ENCODE measurements at regions not wholly inside any gene's neighbourhood (a gene's known extent, or its start where the extent isn't known, plus 50 kb on each side); places are given as distances from the start of the nearest gene placed in this dataset.

GRCh38 chr17:13106171-13106570, 88.3 kb upstream of the ELAC2 start:
- TF ChIP-seq CTCF (IDR thresholded peaks at IDR 0.05) (no peak), POLR2A (IDR thresholded peaks at IDR 0.05) (no peak)

All from prostate gland (tissue), 2 donors.